Epithelial cell of esophagus (primary cell): ENCODE measurements at regions not wholly inside any gene's neighbourhood (a gene's known extent, or its start where the extent isn't known, plus 50 kb on each side); places are given as distances from the start of the nearest gene placed in this dataset.
A peak's percentile ranks its signal among the peaks of the same experiment; 100 is the strongest.

Source experiments
- DNase-seq: peaks from one replicate; pipeline ENCODE4 v3.0.0; 2010; ENCODE audit warnings: low read depth
- H3K4me3 ChIP-seq: 2 replicates; pipeline ENCODE4 v1.5.1; 2011; ENCODE audit warnings: mild to moderate bottlenecking, low read length, control low read depth
- CTCF ChIP-seq: IDR thresholded peaks from 2 replicates; pipeline ENCODE4 v1.5.1; 2011; ENCODE audit warnings: low read depth, mild to moderate bottlenecking, low read length, control low read depth, inconsistent platforms; ENCODE audit not compliant: insufficient read depth; ENCODE audit errors: missing control alignments

GRCh38 chr11:122258446-122259194 is 142.6 kb upstream of the BLID start:
- DNase-seq = no peak
- TF ChIP-seq CTCF = no peak

GRCh38 chr11:122253589-122254231 is 137.7 kb upstream of the BLID start:
- no peak overlapping the region for H3K4me3 ChIP-seq
- TF ChIP-seq CTCF = no peak
- peak; percentile 78 for DNase-seq

More at GRCh38 chr11:122258446-122259194, 142.6 kb upstream of the BLID start:
- H3K4me3 ChIP-seq = no peak overlapping the region

- TF ChIP-seq CTCF = no peak
- DNase-seq = peak; percentile 91
- H3K4me3 ChIP-seq = no peak overlapping the region
These were observed 132.9 kb upstream of the BLID start for GRCh38 chr11:122248939-122249338.

GRCh38 chr11:122248131-122248530 is 132.1 kb upstream of the BLID start:
- no peak for TF ChIP-seq CTCF
- no peak overlapping the region for H3K4me3 ChIP-seq
- no peak for DNase-seq

- DNase-seq = no peak
- H3K4me3 ChIP-seq = no peak overlapping the region
- no peak for TF ChIP-seq CTCF
These were observed 130.9 kb upstream of the BLID start for GRCh38 chr11:122246874-122247273.

- no peak overlapping the region for H3K4me3 ChIP-seq
- no peak for TF ChIP-seq CTCF
- DNase-seq = no peak
These were observed 126.7 kb upstream of the BLID start for GRCh38 chr11:122242731-122243130.

- no peak overlapping the region for H3K4me3 ChIP-seq
- DNase-seq = no peak
- TF ChIP-seq CTCF = no peak
These were observed 125.6 kb upstream of the BLID start for GRCh38 chr11:122241566-122241965.
